GM12873 (cell line): ENCODE measurements at regions not wholly inside any gene's neighbourhood (a gene's known extent, or its start where the extent isn't known, plus 50 kb on each side); places are given as distances from the start of the nearest gene placed in this dataset.

Source experiments
- CTCF ChIP-seq: IDR thresholded peaks from 2 replicates; pipeline ENCODE4 v1.5.1; 2012; ENCODE audit warnings: low read depth, mild to moderate bottlenecking, moderate library complexity, low read length, control low read depth; ENCODE audit not compliant: insufficient read depth; ENCODE audit errors: missing control alignments

DNA sequence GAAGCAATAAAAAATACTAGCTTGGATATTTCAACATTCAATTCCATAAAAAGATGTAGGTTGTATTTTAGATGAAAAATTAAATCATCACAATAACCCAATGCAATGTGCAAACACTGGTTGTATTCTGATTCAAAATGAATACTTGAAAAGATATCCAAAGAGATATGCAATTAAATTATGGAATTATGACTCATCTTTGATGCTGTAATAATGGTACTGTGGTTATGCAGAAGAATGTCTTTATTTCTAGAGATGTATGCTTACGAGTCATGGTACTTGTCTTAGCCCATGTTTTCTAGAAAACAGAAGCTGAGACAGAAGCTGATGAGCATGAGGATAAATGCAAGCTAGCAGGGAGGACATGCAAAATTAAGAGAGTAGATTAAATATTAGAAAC is 1941.4 kb upstream of the NUDT12 start:
- no peak for TF ChIP-seq CTCF

DNA sequence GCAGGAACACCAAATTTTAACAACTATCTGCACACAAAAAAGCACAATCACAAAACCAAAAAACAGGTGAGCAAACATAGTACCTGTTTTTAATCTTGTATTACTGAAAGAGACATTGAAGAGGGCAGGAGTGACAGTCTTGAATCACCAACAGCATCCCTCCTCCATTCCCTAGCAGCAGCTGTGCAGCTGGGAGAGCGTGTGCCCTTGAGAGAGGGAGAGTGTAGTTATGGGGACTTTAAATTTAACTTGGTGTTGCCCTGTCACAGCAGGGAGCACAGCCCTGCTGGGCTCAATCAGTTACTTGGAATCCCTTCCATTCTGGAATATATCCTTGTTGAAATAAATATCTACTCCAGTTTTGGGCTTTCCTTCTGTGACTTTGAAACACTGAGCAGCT is 1938.7 kb upstream of the NUDT12 start:
- no peak for TF ChIP-seq CTCF

DNA sequence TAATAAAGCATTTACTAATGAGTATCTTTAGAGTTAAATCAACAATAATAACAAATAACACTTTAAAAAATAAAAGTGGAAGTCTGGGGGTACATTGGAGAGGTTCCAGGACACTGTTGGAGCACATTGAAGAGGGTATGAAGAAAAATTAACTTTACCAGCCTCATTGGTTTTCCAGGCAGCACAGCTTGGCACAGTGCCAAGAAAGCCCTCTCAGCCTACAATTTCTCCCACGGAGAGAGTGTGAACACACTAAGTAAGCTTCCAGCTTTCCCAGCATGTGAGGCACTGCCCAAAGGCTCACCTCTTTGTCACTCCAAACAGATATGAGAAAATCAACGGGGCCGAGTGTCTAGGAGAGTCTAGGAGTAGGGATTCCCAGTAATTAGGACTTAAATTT is 1912.8 kb upstream of the NUDT12 start:
- no peak for TF ChIP-seq CTCF

DNA sequence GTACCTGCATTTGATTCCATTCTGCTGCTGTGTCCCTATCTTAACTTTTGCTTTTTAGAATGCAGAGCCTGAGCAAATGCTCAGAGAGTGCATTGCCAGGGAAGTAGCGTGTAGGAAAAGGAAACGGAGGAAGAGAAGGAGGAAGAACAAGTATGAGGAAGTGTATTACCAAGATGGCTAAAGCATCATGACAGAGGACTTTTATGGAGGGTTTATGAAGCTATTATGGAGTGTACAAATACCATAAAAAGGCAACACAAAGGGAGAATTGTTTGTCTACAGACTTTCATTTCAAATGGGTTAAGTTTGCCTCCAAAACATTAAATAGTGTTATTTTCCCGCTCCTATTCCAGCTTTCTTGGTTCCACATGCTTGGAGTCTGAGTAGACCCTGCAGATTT is 1899.8 kb upstream of the NUDT12 start:
- TF ChIP-seq CTCF, result no peak

DNA sequence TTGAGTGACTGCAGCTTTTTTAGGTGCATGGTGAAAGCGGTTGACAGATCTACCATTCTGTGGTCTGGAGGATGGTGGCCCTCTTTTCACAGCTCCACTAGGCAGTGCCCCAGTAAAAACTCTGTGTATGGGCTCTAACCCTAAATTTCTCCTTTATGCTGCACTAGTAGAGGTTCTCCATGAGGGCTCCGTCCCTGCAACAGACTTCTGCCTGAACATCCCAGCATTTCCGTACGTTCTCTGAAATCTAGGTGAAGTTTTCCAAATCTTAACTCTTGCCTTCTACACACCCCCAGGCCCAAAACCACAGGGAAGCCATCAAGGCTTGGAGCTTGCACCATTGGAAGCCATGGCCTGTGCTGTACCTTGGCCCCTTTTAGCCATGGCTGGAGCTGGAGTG is 1898.1 kb upstream of the NUDT12 start:
- no peak for TF ChIP-seq CTCF

- no peak for TF ChIP-seq CTCF
Measured at GRCh38 chr5:105453216-105453807, 1890.7 kb upstream of the NUDT12 start.

DNA sequence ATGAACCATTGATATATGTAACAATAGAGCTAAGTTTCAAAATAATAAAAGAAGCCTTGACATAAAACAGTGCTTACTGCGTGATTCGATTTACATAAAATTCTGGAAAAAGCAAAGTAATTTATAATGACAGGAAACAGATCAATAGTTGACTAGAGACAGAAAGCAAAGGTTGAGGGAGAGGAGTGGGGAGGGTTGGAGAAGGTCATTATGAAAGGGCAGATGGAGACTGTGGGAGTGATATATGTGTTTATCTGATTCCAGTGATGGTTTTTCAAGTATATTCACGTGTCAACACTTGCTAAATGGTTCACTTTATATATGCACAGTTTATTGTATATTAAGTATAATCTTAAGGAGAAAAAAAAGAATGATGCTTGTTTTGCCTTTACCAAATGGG is 1885.7 kb upstream of the NUDT12 start:
- no peak for TF ChIP-seq CTCF

DNA sequence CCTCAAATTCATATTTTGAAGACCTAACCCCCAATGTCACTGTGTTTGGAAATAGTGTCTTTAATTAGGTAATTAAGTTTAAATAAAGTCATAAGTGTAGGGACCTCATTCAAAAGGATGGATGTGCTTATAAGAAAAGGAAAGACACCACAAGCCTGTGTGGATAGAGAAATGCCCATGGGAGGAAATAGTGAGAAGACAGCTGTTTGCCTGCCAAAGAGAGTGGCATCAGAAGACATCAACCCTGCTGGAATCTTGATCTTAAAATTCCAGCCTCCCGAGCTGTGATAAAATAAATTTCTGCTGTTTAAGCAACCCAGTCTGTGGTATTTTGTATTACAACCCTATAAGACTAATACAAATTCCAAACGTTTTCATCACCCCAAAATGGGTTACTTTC is 1867.9 kb upstream of the NUDT12 start:
- no peak for TF ChIP-seq CTCF
